GM23338 (cell line): ENCODE measurements at regions not wholly inside any gene's neighbourhood (a gene's known extent, or its start where the extent isn't known, plus 50 kb on each side); places are given as distances from the start of the nearest gene placed in this dataset.

Source experiments
- ATAC-seq: fragments of 200-7000 bp; cut with Tn5 transposase; 3 replicates; pipeline ENCODE4 v1.9.1; 2020
- DNase-seq: peaks from one replicate; pipeline ENCODE4 v3.0.0-alpha.2; 2015; ENCODE audit warnings: low spot score
- H2AFZ ChIP-seq: fragments of 200-600 bp; sonication (generic); 2 replicates; pipeline ENCODE4 v1.8.0; 2016; ENCODE audit warnings: antibody characterized with exemption, mild to moderate bottlenecking, moderate library complexity
- H3F3A ChIP-seq: fragments of 200-600 bp; sonication (generic); replicated peaks from 2 replicates; pipeline ENCODE4 v1.8.0; 2017; ENCODE audit warnings: antibody characterized with exemption, mixed run types, low read depth
- H3K27ac ChIP-seq: fragments of 200-600 bp; sonication (generic); 2 replicates; pipeline ENCODE4 v1.6.1; 2016; ENCODE audit warnings: low read depth
- H3K27me3 ChIP-seq: fragments of 200-600 bp; sonication (generic); 2 replicates; pipeline ENCODE4 v1.8.0; 2016; ENCODE audit warnings: mild to moderate bottlenecking, mixed run types, moderate library complexity; ENCODE audit not compliant: insufficient read depth
- H3K36me3 ChIP-seq: fragments of 200-600 bp; sonication (generic); 2 replicates; pipeline ENCODE4 v1.8.0; 2016; ENCODE audit warnings: mild to moderate bottlenecking; ENCODE audit not compliant: insufficient read depth
- H3K4me1 ChIP-seq: fragments of 200-600 bp; sonication (generic); 2 replicates; pipeline ENCODE4 v1.8.0; 2016; ENCODE audit warnings: mild to moderate bottlenecking, moderate library complexity; ENCODE audit not compliant: insufficient read depth
- H3K4me2 ChIP-seq: fragments of 200-600 bp; sonication (generic); 2 replicates; pipeline ENCODE4 v1.7.1; 2017; ENCODE audit warnings: mixed run types
- H3K4me3 ChIP-seq: fragments of 200-600 bp; sonication (generic); 2 replicates; pipeline ENCODE4 v1.6.1; 2016; ENCODE audit warnings: mixed run types
- H3K79me2 ChIP-seq: fragments of 200-600 bp; sonication (generic); replicated peaks from 2 replicates; pipeline ENCODE4 v1.8.0; 2017; ENCODE audit warnings: mild to moderate bottlenecking; ENCODE audit not compliant: insufficient read depth
- H3K9me2 ChIP-seq: fragments of 200-600 bp; sonication (generic); 2 replicates; pipeline ENCODE4 v1.8.0; 2017; ENCODE audit not compliant: insufficient read depth
- H4K20me1 ChIP-seq: fragments of 200-600 bp; sonication (generic); replicated peaks from 2 replicates; pipeline ENCODE4 v1.8.0; 2017; ENCODE audit warnings: mild to moderate bottlenecking; ENCODE audit not compliant: insufficient read depth
- H3K27ac Mint-ChIP-seq: 2 replicates; pipeline ENCODE4 v1.8.0; 2020; ENCODE audit warnings: inconsistent platforms, mild to moderate bottlenecking, moderate library complexity, mixed read lengths
- H3K27me3 Mint-ChIP-seq: 3 replicates; pipeline ENCODE4 v1.8.0; 2022; ENCODE audit warnings: low read depth, mild to moderate bottlenecking, moderate library complexity, mixed read lengths, inconsistent platforms; ENCODE audit not compliant: insufficient read depth, poor library complexity
- H3K36me3 Mint-ChIP-seq: 3 replicates; pipeline ENCODE4 v1.8.0; 2021; ENCODE audit warnings: low read depth, mild to moderate bottlenecking, inconsistent platforms, moderate library complexity, mixed read lengths
- H3K4me1 Mint-ChIP-seq: 3 replicates; pipeline ENCODE4 v1.8.0; 2020; ENCODE audit warnings: mild to moderate bottlenecking, inconsistent platforms, mixed read lengths
- H3K4me3 Mint-ChIP-seq: 3 replicates; pipeline ENCODE4 v1.8.0; 2021; ENCODE audit warnings: moderate library complexity, mild to moderate bottlenecking, inconsistent platforms, mixed read lengths
- H3K9me3 Mint-ChIP-seq: 3 replicates; pipeline ENCODE4 v1.8.0; 2020; ENCODE audit warnings: moderate library complexity, mild to moderate bottlenecking, inconsistent platforms, mixed read lengths
- CREB1 ChIP-seq: fragments of 250-450 bp; sonication (Bioruptor Pico); IDR thresholded peaks from 2 replicates; pipeline ENCODE4 v1.5.0; 2020; ENCODE audit warnings: low read depth, mild to moderate bottlenecking, moderate library complexity
- CTCF ChIP-seq, 2 experiments: fragments of 200-600 bp in 1 of 2; sonication (generic) in 1 of 2; conservative IDR thresholded peaks; 2 replicates each; pipeline versions ENCODE4 v1.5.1 to v1.6.1; 2016 to 2017; ENCODE audit warnings: antibody characterized with exemption in 2 of 2, low read depth in 2 of 2, mild to moderate bottlenecking in 2 of 2, moderate library complexity in 1 of 2
- ETS1 ChIP-seq: IDR thresholded peaks from 2 replicates; pipeline ENCODE4 v1.6.1; 2016; ENCODE audit warnings: antibody characterized with exemption
- EZH2 ChIP-seq: fragments of 200-600 bp; sonication (generic); IDR thresholded peaks from one replicate; pipeline ENCODE4 v1.8.0; 2017; ENCODE audit warnings: antibody characterized with exemption, mild to moderate bottlenecking, low read depth; ENCODE audit not compliant: unreplicated experiment
- EZH2phosphoT487 ChIP-seq: fragments of 200-600 bp; sonication (generic); IDR thresholded peaks from one replicate; pipeline ENCODE4 v1.8.1; 2018; ENCODE audit warnings: antibody characterized with exemption; ENCODE audit not compliant: unreplicated experiment
- JUNB ChIP-seq: IDR thresholded peaks from one replicate; pipeline ENCODE4 v1.6.1; 2016; ENCODE audit warnings: antibody characterized with exemption; ENCODE audit not compliant: unreplicated experiment
- NANOG ChIP-seq: IDR thresholded peaks from 2 replicates; pipeline ENCODE4 v1.6.1; 2016; ENCODE audit warnings: antibody characterized with exemption, borderline replicate concordance
- POLR2AphosphoS5 ChIP-seq: IDR thresholded peaks from 2 replicates; pipeline ENCODE4 v1.6.1; 2016; ENCODE audit warnings: antibody characterized with exemption, low read depth
- REST ChIP-seq: IDR thresholded peaks from one replicate; pipeline ENCODE4 v1.6.1; 2018; ENCODE audit warnings: antibody characterized with exemption; ENCODE audit not compliant: unreplicated experiment
- STAT1 ChIP-seq: IDR thresholded peaks from one replicate; pipeline ENCODE4 v1.6.1; 2016; ENCODE audit warnings: antibody characterized with exemption; ENCODE audit not compliant: unreplicated experiment
- ZNF114 ChIP-seq: fragments of 250-450 bp; sonication (Bioruptor Pico); IDR thresholded peaks from 2 replicates; pipeline ENCODE4 v1.5.0; 2020; ENCODE audit warnings: mild to moderate bottlenecking, moderate library complexity
- ZNF331 ChIP-seq: fragments of 250-450 bp; sonication (Bioruptor Pico); IDR thresholded peaks from 2 replicates; pipeline ENCODE4 v1.5.0; 2020; ENCODE audit warnings: low read depth, mild to moderate bottlenecking, moderate library complexity
- ZNF462 ChIP-seq: fragments of 250-450 bp; sonication (Bioruptor Pico); IDR thresholded peaks from 2 replicates; pipeline ENCODE4 v1.5.0; 2020; ENCODE audit warnings: mild to moderate bottlenecking, moderate library complexity

GRCh38 chr4:81527709-81528108 is 56.0 kb upstream of the RASGEF1B start:
- H3K27me3 ChIP-seq = no peaks in the 10 kb centered on the region
- peaks cover 8% of the 10 kb centered on the region; the same call in 2 of the 3 replicates for H3K36me3 Mint-ChIP-seq
- no peaks in the 10 kb centered on the region for H3K79me2 ChIP-seq
- H3K27ac Mint-ChIP-seq = no peak overlapping the region
- H3K27me3 Mint-ChIP-seq = no peaks in the 10 kb centered on the region
- no peak for TF ChIP-seq CREB1 (CRISPR knock-in tag)
- TF ChIP-seq REST = no peak
- no peak for TF ChIP-seq ZNF331 (CRISPR knock-in tag)
- TF ChIP-seq JUNB = no peak
- no peak for TF ChIP-seq ETS1
- no peak for TF ChIP-seq CTCF (conservative IDR thresholded peaks at IDR 0.05; ENCODE audit: low read depth in 2 of 2)
- TF ChIP-seq ZNF114 = no peak
- TF ChIP-seq EZH2phosphoT487 = no peak
- no peak for TF ChIP-seq STAT1
- TF ChIP-seq POLR2AphosphoS5 = no peak
- TF ChIP-seq EZH2 = no peak
- TF ChIP-seq NANOG = no peak
- no peak for TF ChIP-seq ZNF462 (CRISPR knock-in tag)
- no peak overlapping the region for H2AFZ ChIP-seq
- H3K4me3 Mint-ChIP-seq = no peak overlapping the region
- no peaks in the 10 kb centered on the region for H3K4me1 Mint-ChIP-seq
- H3K27ac ChIP-seq = no peak overlapping the region
- H3K4me1 ChIP-seq = no peaks in the 10 kb centered on the region
- no peaks in the 10 kb centered on the region for H3F3A ChIP-seq
- no peak overlapping the region for H3K4me3 ChIP-seq
- DNase-seq (no peak), ATAC-seq (no peak)
- H3K36me3 ChIP-seq = no peaks in the 10 kb centered on the region
- H3K9me3 Mint-ChIP-seq = peaks cover 23% of the 10 kb centered on the region
- H4K20me1 ChIP-seq = no peaks in the 10 kb centered on the region
- H3K4me2 ChIP-seq = no peak overlapping the region
- H3K9me2 ChIP-seq = 0 out of 2 replicates have a peak, but pooled peaks cover 6% of the 10 kb centered on the region
